IPS DF 4.7 (cell line): ENCODE measurements at regions not wholly inside any gene's neighbourhood (a gene's known extent, or its start where the extent isn't known, plus 50 kb on each side); places are given as distances from the start of the nearest gene placed in this dataset.

Experiments used
- DNase-seq: peaks from one replicate; pipeline ENCODE4 v3.0.0-alpha.2; 2013; ENCODE audit warnings: low spot score; ENCODE audit errors: extremely low read depth

- no peak for DNase-seq
These were observed 361.3 kb upstream of the LYPLAL1 start for GRCh38 chr1:218812360-218812759.

- no peak for DNase-seq
These were observed 360.4 kb upstream of the LYPLAL1 start for GRCh38 chr1:218813237-218813636.

GRCh38 chr1:218815076-218815475 lies 358.6 kb upstream of the LYPLAL1 start:
- no peak for DNase-seq

- no peak for DNase-seq
These were observed 356.6 kb upstream of the LYPLAL1 start for GRCh38 chr1:218817071-218817470.

- DNase-seq = no peak
These were observed 355.8 kb upstream of the LYPLAL1 start for GRCh38 chr1:218817691-218818465.

GRCh38 chr1:218823291-218823900 lies 350.3 kb upstream of the LYPLAL1 start:
- no peak for DNase-seq

- DNase-seq = no peak
These were observed 346.2 kb upstream of the LYPLAL1 start for GRCh38 chr1:218827486-218827885.

- no peak for DNase-seq
These were observed 345.5 kb upstream of the LYPLAL1 start for GRCh38 chr1:218828125-218828650.

GRCh38 chr1:218829097-218829496 lies 344.6 kb upstream of the LYPLAL1 start:
- DNase-seq = no peak

GRCh38 chr1:218835609-218836008 lies 338.1 kb upstream of the LYPLAL1 start:
- DNase-seq = no peak

- no peak for DNase-seq
These were observed 337.4 kb upstream of the LYPLAL1 start for GRCh38 chr1:218836264-218836663.

GRCh38 chr1:218837051-218837450 lies 336.6 kb upstream of the LYPLAL1 start:
- no peak for DNase-seq

GRCh38 chr1:218845589-218845988 lies 328.1 kb upstream of the LYPLAL1 start:
- no peak for DNase-seq

- DNase-seq = no peak
These were observed 327.5 kb upstream of the LYPLAL1 start for GRCh38 chr1:218846181-218846580.

GRCh38 chr1:218847089-218847768 lies 326.4 kb upstream of the LYPLAL1 start:
- no peak for DNase-seq

GRCh38 chr1:218848009-218848408 lies 325.7 kb upstream of the LYPLAL1 start:
- DNase-seq = no peak

GRCh38 chr1:218850367-218850766 lies 323.3 kb upstream of the LYPLAL1 start:
- no peak for DNase-seq

- DNase-seq = no peak
These were observed 322.1 kb upstream of the LYPLAL1 start for GRCh38 chr1:218851586-218851985.

- no peak for DNase-seq
These were observed 321.2 kb upstream of the LYPLAL1 start for GRCh38 chr1:218852527-218852926.

- no peak for DNase-seq
These were observed 309.7 kb upstream of the LYPLAL1 start for GRCh38 chr1:218863987-218864386.

- DNase-seq = no peak
These were observed 308.1 kb upstream of the LYPLAL1 start for GRCh38 chr1:218865591-218865990.

- DNase-seq = no peak
These were observed 307.2 kb upstream of the LYPLAL1 start for GRCh38 chr1:218866507-218866906.
